Mesenchymal stem cell (in vitro differentiated cells and primary cell): ENCODE measurements at regions not wholly inside any gene's neighbourhood (a gene's known extent, or its start where the extent isn't known, plus 50 kb on each side); places are given as distances from the start of the nearest gene placed in this dataset.

Source experiments
- DNase-seq: peaks from one replicate; pipeline ENCODE4 v3.0.0-alpha.2; 2013
- H2AFZ ChIP-seq: one replicate; pipeline ENCODE4 v1.6.1; 2013; ENCODE audit warnings: low read depth, mild to moderate bottlenecking, control low read depth, inconsistent platforms, low read length, moderate library complexity
- H2AK5ac ChIP-seq: 2 replicates; pipeline ENCODE4 v1.6.1; 2013; ENCODE audit warnings: low read length, moderate library complexity, mild to moderate bottlenecking, inconsistent platforms; ENCODE audit not compliant: severe bottlenecking
- H2BK120ac ChIP-seq: one replicate; pipeline ENCODE4 v1.6.1; 2013; ENCODE audit warnings: low read depth, mild to moderate bottlenecking, inconsistent platforms, low read length, moderate library complexity
- H2BK12ac ChIP-seq, 2 experiments: one replicate each; pipeline ENCODE4 v1.6.1; 2013; ENCODE audit warnings: inconsistent platforms in 2 of 2, low read length in 2 of 2, mild to moderate bottlenecking in 2 of 2, moderate library complexity in 2 of 2, control low read depth in 1 of 2
- H2BK15ac ChIP-seq: one replicate; pipeline ENCODE4 v1.6.1; 2013; ENCODE audit warnings: mild to moderate bottlenecking, low read depth, inconsistent platforms; ENCODE audit not compliant: poor library complexity, severe bottlenecking
- H2BK5ac ChIP-seq: 2 replicates; pipeline ENCODE4 v1.6.1; 2013; ENCODE audit warnings: low read depth, mild to moderate bottlenecking, low read length, control low read depth, inconsistent platforms; ENCODE audit not compliant: poor library complexity, severe bottlenecking
- H3K14ac ChIP-seq, 2 experiments: one replicate each; pipeline ENCODE4 v1.6.1; 2013; ENCODE audit warnings: inconsistent platforms in 2 of 2, low read length in 2 of 2, control low read depth in 1 of 2, mild to moderate bottlenecking in 1 of 2, moderate library complexity in 1 of 2
- H3K18ac ChIP-seq, 2 experiments: one replicate each; pipeline ENCODE4 v1.6.1; 2013; ENCODE audit warnings: inconsistent platforms in 2 of 2, low read length in 2 of 2, control low read depth in 1 of 2, low read depth in 1 of 2, mild to moderate bottlenecking in 1 of 2
- H3K23ac ChIP-seq, 2 experiments: one replicate each; pipeline ENCODE4 v1.6.1; 2013; ENCODE audit warnings: inconsistent platforms in 2 of 2, low read length in 2 of 2, mild to moderate bottlenecking in 2 of 2, moderate library complexity in 2 of 2, control low read depth in 1 of 2
- H3K27ac ChIP-seq: 2 replicates; pipeline ENCODE4 v1.5.1; 2013; ENCODE audit warnings: mild to moderate bottlenecking, moderate library complexity, low read length, control low read depth, inconsistent platforms; ENCODE audit not compliant: poor library complexity, severe bottlenecking
- H3K27me3 ChIP-seq, 2 experiments: 2 replicates each; pipeline versions ENCODE4 v1.6.1 to v1.7.0; 2013; ENCODE audit warnings: low read length in 2 of 2, mild to moderate bottlenecking in 2 of 2, moderate library complexity in 2 of 2, control low read depth in 1 of 2, inconsistent platforms in 1 of 2; ENCODE audit not compliant: control insufficient read depth in 1 of 2, insufficient read depth in 1 of 2
- H3K36me3 ChIP-seq, 2 experiments: 2 replicates each; pipeline versions ENCODE4 v1.6.1 to v1.7.0; 2013; ENCODE audit warnings: low read length in 2 of 2, control low read depth in 1 of 2, inconsistent platforms in 1 of 2, low read depth in 1 of 2, mild to moderate bottlenecking in 1 of 2; ENCODE audit not compliant: insufficient read depth in 2 of 2, control insufficient read depth in 1 of 2
- H3K4ac ChIP-seq, 2 experiments: one replicate each; pipeline ENCODE4 v1.6.1; 2013; ENCODE audit warnings: inconsistent platforms in 2 of 2, low read length in 2 of 2, mild to moderate bottlenecking in 2 of 2, moderate library complexity in 2 of 2, control low read depth in 1 of 2, low read depth in 1 of 2
- H3K4me1 ChIP-seq: 2 replicates; pipeline ENCODE4 v1.6.1; 2013; ENCODE audit warnings: low read depth, low read length, control low read depth; ENCODE audit not compliant: control insufficient read depth, insufficient read depth
- H3K4me2 ChIP-seq: 2 replicates; pipeline ENCODE4 v1.6.1; 2013; ENCODE audit warnings: low read length, mild to moderate bottlenecking, inconsistent platforms; ENCODE audit not compliant: poor library complexity, severe bottlenecking
- H3K4me3 ChIP-seq, 2 experiments: 2 replicates each; pipeline versions ENCODE4 v1.5.1 to v1.7.0; 2013; ENCODE audit warnings: low read length in 2 of 2, mild to moderate bottlenecking in 2 of 2, control low read depth in 1 of 2, low read depth in 1 of 2; ENCODE audit not compliant: insufficient read depth in 1 of 2
- H3K79me1 ChIP-seq: replicated peaks from 2 replicates; pipeline ENCODE4 v1.6.1; 2013; ENCODE audit warnings: mild to moderate bottlenecking, control low read depth, low read length, inconsistent platforms; ENCODE audit not compliant: poor library complexity, severe bottlenecking
- H3K9ac ChIP-seq: 2 replicates; pipeline ENCODE4 v1.7.0; 2013; ENCODE audit warnings: mild to moderate bottlenecking, low read length, moderate library complexity
- H3K9me3 ChIP-seq: 2 replicates; pipeline ENCODE4 v1.7.0; 2013; ENCODE audit warnings: mild to moderate bottlenecking, low read length; ENCODE audit not compliant: control insufficient read depth
- H4K8ac ChIP-seq: one replicate; pipeline ENCODE4 v1.6.1; 2013; ENCODE audit warnings: inconsistent platforms, mild to moderate bottlenecking, low read length, moderate library complexity
- H4K91ac ChIP-seq: one replicate; pipeline ENCODE4 v1.6.1; 2013; ENCODE audit warnings: mild to moderate bottlenecking, low read length, inconsistent platforms
- WGBS: methylation state at CpG from one replicate; pipeline ENCODE4 v1.1.7; 2013; ENCODE audit warnings: mixed read lengths; 5-methylcytosine and 5-hydroxymethylcytosine counted together

- no peak overlapping the region for H3K4me2 ChIP-seq
- no peak overlapping the region for H3K18ac ChIP-seq
- no peak overlapping the region for H3K4ac ChIP-seq
- no peak overlapping the region for H2AK5ac ChIP-seq
- no peaks in the 10 kb centered on the region for H3K79me1 ChIP-seq
- no peaks in the 10 kb centered on the region for H3K4me1 ChIP-seq
- H3K4me3 ChIP-seq = no peak overlapping the region
- no peak overlapping the region for H3K9ac ChIP-seq
- no peak overlapping the region for H2BK5ac ChIP-seq
- H2BK12ac ChIP-seq = no peak overlapping the region
- no peaks in the 10 kb centered on the region for H3K36me3 ChIP-seq
- H4K91ac ChIP-seq = no peak overlapping the region
- H4K8ac ChIP-seq = no peak overlapping the region
- no peak overlapping the region for H2BK120ac ChIP-seq
- no peak overlapping the region for H3K14ac ChIP-seq
- no peak for DNase-seq
- H2BK15ac ChIP-seq = no peak overlapping the region
- H3K23ac ChIP-seq = no peak overlapping the region
- no peaks in the 10 kb centered on the region for H3K27me3 ChIP-seq
- no peak overlapping the region for H3K27ac ChIP-seq
- H2AFZ ChIP-seq = no peak overlapping the region
- no CpG with 5 or more reads among the region's 1 CpG for WGBS
- H3K9me3 ChIP-seq = peaks cover 2% of the 10 kb centered on the region
Observed at GRCh38 chr2:13480057-13480456, 763.3 kb downstream of the TRIB2 start.

DNA sequence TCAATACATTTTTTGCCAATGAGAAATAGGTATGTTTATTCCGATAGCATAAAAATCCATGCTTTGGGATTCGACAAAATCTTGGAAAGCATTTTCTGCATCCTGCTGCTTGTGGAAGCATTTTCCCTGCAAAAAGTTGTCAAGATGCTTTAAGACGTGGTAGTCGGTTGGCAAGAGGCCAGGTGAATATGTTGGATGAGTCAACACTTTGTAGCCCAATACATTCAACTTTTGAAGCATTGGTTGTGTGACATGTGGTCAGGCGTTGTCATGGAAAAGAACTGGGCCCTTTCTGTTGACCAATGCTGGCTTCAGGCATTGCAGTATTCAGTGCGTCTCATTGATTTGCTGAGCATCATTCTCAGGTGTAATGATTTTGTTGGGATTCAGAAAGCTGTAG, 764.5 kb downstream of the TRIB2 start:
- 83% methylated on average over 6 of the region's 6 CpGs for WGBS
- H3K4me3 ChIP-seq = no peak overlapping the region
- H3K36me3 ChIP-seq = no peaks in the 10 kb centered on the region
- no peak overlapping the region for H3K4ac ChIP-seq
- H3K79me1 ChIP-seq = no peaks in the 10 kb centered on the region
- H2AK5ac ChIP-seq = no peak overlapping the region
- no peak overlapping the region for H3K23ac ChIP-seq
- H3K18ac ChIP-seq = no peak overlapping the region
- H4K8ac ChIP-seq = no peak overlapping the region
- no peak overlapping the region for H2BK5ac ChIP-seq
- H3K27me3 ChIP-seq = no peaks in the 10 kb centered on the region
- H2BK15ac ChIP-seq = no peak overlapping the region
- H4K91ac ChIP-seq = no peak overlapping the region
- no peak overlapping the region for H2AFZ ChIP-seq
- no peak overlapping the region for H2BK120ac ChIP-seq
- H3K4me2 ChIP-seq = no peak overlapping the region
- no peak overlapping the region for H2BK12ac ChIP-seq
- no peaks in the 10 kb centered on the region for H3K9me3 ChIP-seq
- H3K4me1 ChIP-seq = no peaks in the 10 kb centered on the region
- H3K9ac ChIP-seq = no peak overlapping the region
- H3K14ac ChIP-seq = no peak overlapping the region
- no peak for DNase-seq
- no peak overlapping the region for H3K27ac ChIP-seq

GRCh38 chr2:13485256-13485655, 768.5 kb downstream of the TRIB2 start:
- Histone ChIP-seq H3K9me3 (no peaks in the 10 kb centered on the region), H3K36me3 (no peaks in the 10 kb centered on the region), H3K27me3 (no peaks in the 10 kb centered on the region), H3K4ac (no peak overlapping the region), H2BK12ac (no peak overlapping the region), H3K4me1 (no peaks in the 10 kb centered on the region), H3K9ac (no peak overlapping the region), H3K4me3 (no peak overlapping the region), H3K4me2 (no peak overlapping the region), H4K91ac (no peak overlapping the region), H2AK5ac (no peak overlapping the region), H3K27ac (no peak overlapping the region), H2BK120ac (no peak overlapping the region), H2AFZ (no peak overlapping the region), H3K79me1 (no peaks in the 10 kb centered on the region), H3K18ac (no peak overlapping the region), H3K23ac (no peak overlapping the region), H4K8ac (no peak overlapping the region), H3K14ac (no peak overlapping the region), H2BK5ac (no peak overlapping the region), H2BK15ac (no peak overlapping the region)
- no peak for DNase-seq
- WGBS = 90% methylated on average over 2 of the region's 2 CpGs

DNA sequence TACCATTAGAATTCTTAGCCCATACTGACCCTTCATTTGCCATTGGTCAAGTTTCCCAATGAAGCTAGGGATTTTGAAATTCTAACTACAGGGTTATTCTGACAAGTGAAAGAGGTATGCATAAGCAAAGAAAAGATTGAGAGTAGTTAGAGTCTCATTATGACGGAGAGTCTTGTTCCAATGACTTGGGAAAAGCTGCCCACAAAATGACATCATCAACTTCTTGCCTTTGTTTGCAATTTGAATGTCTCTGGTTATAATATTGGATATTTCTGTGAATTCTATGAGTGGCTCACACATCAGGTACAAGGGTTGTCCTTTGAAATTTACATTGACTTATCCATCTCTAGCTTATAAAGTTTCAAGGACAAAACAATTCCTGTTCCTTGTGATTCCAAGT, 772.2 kb downstream of the TRIB2 start:
- Histone ChIP-seq H2AFZ (no peak overlapping the region), H3K14ac (no peak overlapping the region), H2AK5ac (no peak overlapping the region), H3K9me3 (no peaks in the 10 kb centered on the region), H3K4me2 (no peak overlapping the region), H3K9ac (no peak overlapping the region), H3K4ac (no peak overlapping the region), H3K27ac (no peak overlapping the region), H2BK120ac (no peak overlapping the region), H3K4me1 (no peaks in the 10 kb centered on the region), H4K91ac (no peak overlapping the region), H2BK15ac (no peak overlapping the region), H3K18ac (no peak overlapping the region), H4K8ac (no peak overlapping the region), H3K79me1 (no peaks in the 10 kb centered on the region), H3K23ac (no peak overlapping the region), H2BK12ac (no peak overlapping the region), H3K36me3 (no peaks in the 10 kb centered on the region), H3K4me3 (no peak overlapping the region), H2BK5ac (no peak overlapping the region), H3K27me3 (no peaks in the 10 kb centered on the region)
- no peak for DNase-seq
- WGBS = 53% methylated on average over 1 of the region's 1 CpG
